Choroid plexus epithelial cell (primary cell): ENCODE measurements at regions not wholly inside any gene's neighbourhood (a gene's known extent, or its start where the extent isn't known, plus 50 kb on each side); places are given as distances from the start of the nearest gene placed in this dataset.
"Not testable (repeated sequence)": the region's sequence is repeated elsewhere in the genome, so short reads cannot be mapped to it uniquely, and the experiment has no call there.

Experiments used
- DNase-seq: peaks from one replicate; pipeline ENCODE4 v3.0.0-alpha.2; 2010; ENCODE audit warnings: low read depth
- H3K4me3 ChIP-seq: 2 replicates; pipeline ENCODE4 v1.5.1; 2011; ENCODE audit warnings: low read depth, mild to moderate bottlenecking, control low read depth, low read length, moderate library complexity
- TF ChIP-seq, protein P1 (sequence below): conservative IDR thresholded peaks from 2 replicates; pipeline ENCODE4 v1.5.1; 2011; ENCODE audit warnings: low read depth, mild to moderate bottlenecking, control low read depth, inconsistent platforms, low read length, moderate library complexity

DNA sequence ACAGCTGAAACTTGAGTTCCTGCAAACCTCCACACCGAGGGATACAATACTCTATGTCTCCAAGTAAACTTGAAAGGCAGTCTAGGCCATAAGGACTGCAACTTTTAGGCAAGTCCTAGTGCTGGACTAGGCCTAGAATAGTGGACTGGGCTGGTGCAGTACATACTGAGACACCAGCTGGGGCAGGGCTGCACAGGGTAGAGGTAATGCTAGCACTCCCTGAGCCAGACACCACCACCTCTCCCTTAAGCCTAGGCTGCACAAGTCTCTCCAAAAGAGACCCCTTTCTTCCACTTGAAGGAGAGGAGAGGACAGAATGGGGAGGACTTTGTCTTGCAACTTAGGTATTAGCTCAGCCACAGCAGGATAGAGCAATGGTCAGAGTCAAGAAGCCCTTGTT lies 65.7 kb upstream of the PTPRK start:
- DNase-seq: no peak
- no peak overlapping the region for H3K4me3 ChIP-seq
- TF ChIP-seq, protein P1, sequence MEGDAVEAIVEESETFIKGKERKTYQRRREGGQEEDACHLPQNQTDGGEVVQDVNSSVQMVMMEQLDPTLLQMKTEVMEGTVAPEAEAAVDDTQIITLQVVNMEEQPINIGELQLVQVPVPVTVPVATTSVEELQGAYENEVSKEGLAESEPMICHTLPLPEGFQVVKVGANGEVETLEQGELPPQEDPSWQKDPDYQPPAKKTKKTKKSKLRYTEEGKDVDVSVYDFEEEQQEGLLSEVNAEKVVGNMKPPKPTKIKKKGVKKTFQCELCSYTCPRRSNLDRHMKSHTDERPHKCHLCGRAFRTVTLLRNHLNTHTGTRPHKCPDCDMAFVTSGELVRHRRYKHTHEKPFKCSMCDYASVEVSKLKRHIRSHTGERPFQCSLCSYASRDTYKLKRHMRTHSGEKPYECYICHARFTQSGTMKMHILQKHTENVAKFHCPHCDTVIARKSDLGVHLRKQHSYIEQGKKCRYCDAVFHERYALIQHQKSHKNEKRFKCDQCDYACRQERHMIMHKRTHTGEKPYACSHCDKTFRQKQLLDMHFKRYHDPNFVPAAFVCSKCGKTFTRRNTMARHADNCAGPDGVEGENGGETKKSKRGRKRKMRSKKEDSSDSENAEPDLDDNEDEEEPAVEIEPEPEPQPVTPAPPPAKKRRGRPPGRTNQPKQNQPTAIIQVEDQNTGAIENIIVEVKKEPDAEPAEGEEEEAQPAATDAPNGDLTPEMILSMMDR: no peak

- TF ChIP-seq, protein P1: no peak
- no peak for DNase-seq
- no peak overlapping the region for H3K4me3 ChIP-seq
Observed at GRCh38 chr6:128580224-128581110, 60.1 kb upstream of the PTPRK start.

- DNase-seq, H3K4me3 ChIP-seq: not testable (repeated sequence)
Observed at GRCh38 chr6:128575254-128575653, 54.9 kb upstream of the PTPRK start.

DNA sequence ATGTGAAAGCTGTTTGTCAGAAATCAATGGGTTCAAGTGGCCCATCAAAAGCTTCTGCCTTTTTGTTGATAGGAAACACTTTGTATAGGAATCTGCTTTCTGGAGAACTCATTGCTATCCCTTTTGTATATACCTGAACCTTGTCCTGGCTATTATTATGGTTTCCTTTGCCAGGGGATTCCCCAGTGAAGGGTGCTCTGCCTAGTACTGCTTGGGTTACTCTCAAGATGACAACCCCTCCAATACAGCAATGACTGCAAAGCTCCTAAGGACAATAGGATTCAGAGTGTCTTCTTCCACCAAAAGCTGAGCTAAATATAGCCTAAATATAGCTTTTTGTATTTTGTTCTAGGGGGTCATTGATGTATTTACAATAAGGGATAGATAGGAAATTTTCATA lies 54.0 kb upstream of the PTPRK start:
- H3K4me3 ChIP-seq: no peak overlapping the region
- no peak for DNase-seq
- TF ChIP-seq, protein P1: no peak

DNA sequence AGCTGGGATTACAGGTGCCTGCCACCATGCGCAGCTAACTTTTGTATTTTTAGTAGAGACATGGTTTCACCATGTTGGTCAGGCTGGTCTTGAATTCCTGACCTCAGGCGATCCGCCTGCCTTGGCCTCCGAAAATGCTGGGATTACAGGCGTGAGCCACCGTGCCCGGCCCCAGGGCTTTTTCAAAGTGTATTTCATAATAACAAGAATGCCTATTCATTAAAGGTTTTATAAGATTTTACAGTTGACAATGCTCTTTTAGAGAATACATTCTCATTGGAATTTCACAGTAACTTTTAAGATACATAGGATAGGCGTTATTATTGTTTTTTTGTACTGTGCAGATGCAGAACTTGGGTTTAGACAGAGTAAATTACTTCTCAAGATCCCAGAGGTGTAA lies 52.6 kb upstream of the PTPRK start:
- no peak for DNase-seq
- no peak overlapping the region for H3K4me3 ChIP-seq
- TF ChIP-seq, protein P1: no peak

GRCh38 chr6:128572294-128572693 lies 51.9 kb upstream of the PTPRK start:
- no peak for DNase-seq
- TF ChIP-seq, protein P1: no peak
- no peak overlapping the region for H3K4me3 ChIP-seq

DNA sequence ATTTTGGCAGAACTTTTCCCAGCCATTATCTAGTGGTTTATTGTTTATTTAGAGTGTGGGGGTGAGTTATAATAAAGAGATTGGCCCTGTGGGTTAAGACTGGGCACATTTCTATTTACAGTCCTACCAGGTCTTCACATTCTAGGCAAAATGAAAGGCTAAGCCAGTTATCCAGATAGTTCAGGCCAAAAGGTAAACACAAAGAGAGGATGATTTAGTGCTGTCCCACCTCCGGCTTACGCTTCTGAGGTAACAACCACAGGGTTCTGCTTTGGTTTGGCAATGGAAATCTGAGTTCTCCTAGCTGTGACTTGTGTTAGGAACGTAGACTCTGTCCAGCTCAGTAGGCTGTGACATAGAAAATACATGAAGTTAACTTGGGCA lies 50.3 kb upstream of the PTPRK start:
- H3K4me3 ChIP-seq: no peak overlapping the region
- no peak for DNase-seq
- TF ChIP-seq, protein P1: no peak
